Brain microvascular endothelial cell (primary cell): ENCODE measurements at regions not wholly inside any gene's neighbourhood (a gene's known extent, or its start where the extent isn't known, plus 50 kb on each side); places are given as distances from the start of the nearest gene placed in this dataset.

ENCODE experiments used
- DNase-seq: peaks from one replicate; pipeline ENCODE4 v3.0.0-alpha.2; 2020
- H3K27ac ChIP-seq: fragments of 250-450 bp; sonication (Bioruptor Pico); 2 replicates; pipeline ENCODE4 v1.5.1; 2020; ENCODE audit warnings: mild to moderate bottlenecking, moderate library complexity
- H3K27me3 ChIP-seq: fragments of 250-450 bp; sonication (Bioruptor Pico); replicated peaks from 2 replicates; pipeline ENCODE4 v1.5.1; 2020; ENCODE audit warnings: mild to moderate bottlenecking
- H3K36me3 ChIP-seq: fragments of 250-450 bp; sonication (Bioruptor Pico); replicated peaks from 2 replicates; pipeline ENCODE4 v1.5.1; 2020; ENCODE audit warnings: mild to moderate bottlenecking
- H3K4me3 ChIP-seq: 2 replicates; pipeline ENCODE4 v1.5.1; 2011; ENCODE audit warnings: low read depth, mild to moderate bottlenecking, control low read depth, low read length, moderate library complexity
- CTCF ChIP-seq: IDR thresholded peaks from 2 replicates; pipeline ENCODE4 v1.5.1; 2011; ENCODE audit warnings: low read depth, mild to moderate bottlenecking, moderate library complexity, low read length, control low read depth, inconsistent platforms; ENCODE audit errors: missing control alignments
- in situ Hi-C: cut with HindIII; loops from 2 replicates; pipeline ENCODE4 v1.10.0; 2017; ENCODE audit warnings: low sequenced_read_pairs, low pct_ligation_motif_present

- in situ Hi-C loops, result no loop called here
- TF ChIP-seq CTCF, result no peak
- H3K27ac ChIP-seq, result no peak overlapping the region
- no peaks in the 10 kb centered on the region for H3K27me3 ChIP-seq
- no peak overlapping the region for H3K4me3 ChIP-seq
- no peak for DNase-seq
- H3K36me3 ChIP-seq, result no peaks in the 10 kb centered on the region
These were observed 218.9 kb downstream of the NDUFA10 start for GRCh38 chr2:239806276-239806675.

GRCh38 chr2:239805414-239805813 lies 219.7 kb downstream of the NDUFA10 start:
- no peaks in the 10 kb centered on the region for H3K36me3 ChIP-seq
- no peak overlapping the region for H3K27ac ChIP-seq
- TF ChIP-seq CTCF, result no peak
- H3K4me3 ChIP-seq, result no peak overlapping the region
- in situ Hi-C loops, result no loop called here
- DNase-seq, result no peak
- H3K27me3 ChIP-seq, result no peaks in the 10 kb centered on the region

- Histone ChIP-seq H3K4me3 (no peak overlapping the region), H3K36me3 (no peaks in the 10 kb centered on the region), H3K27me3 (no peaks in the 10 kb centered on the region), H3K27ac (no peak overlapping the region)
- DNase-seq, result no peak
- no peak for TF ChIP-seq CTCF
- in situ Hi-C loops, result no loop called here
These were observed 220.2 kb downstream of the NDUFA10 start for GRCh38 chr2:239805043-239805329.

GRCh38 chr2:239804161-239805042 lies 220.7 kb downstream of the NDUFA10 start:
- H3K36me3 ChIP-seq, result no peaks in the 10 kb centered on the region
- H3K27ac ChIP-seq, result no peak overlapping the region
- TF ChIP-seq CTCF, result no peak
- in situ Hi-C loops, result no loop called here
- H3K4me3 ChIP-seq, result no peak overlapping the region
- H3K27me3 ChIP-seq, result no peaks in the 10 kb centered on the region
- DNase-seq, result no peak

GRCh38 chr2:239803766-239804115 lies 221.4 kb downstream of the NDUFA10 start:
- no peak for TF ChIP-seq CTCF
- no peaks in the 10 kb centered on the region for H3K36me3 ChIP-seq
- in situ Hi-C loops, result no loop called here
- H3K27me3 ChIP-seq, result no peaks in the 10 kb centered on the region
- H3K4me3 ChIP-seq, result no peak overlapping the region
- DNase-seq, result no peak
- no peak overlapping the region for H3K27ac ChIP-seq

GRCh38 chr2:239803102-239803765 lies 221.9 kb downstream of the NDUFA10 start:
- Histone ChIP-seq H3K27ac (no peak overlapping the region), H3K36me3 (no peaks in the 10 kb centered on the region), H3K4me3 (no peak overlapping the region), H3K27me3 (no peaks in the 10 kb centered on the region)
- no peak for TF ChIP-seq CTCF
- in situ Hi-C loops, result no loop called here
- no peak for DNase-seq
